ENCODE measurements at regions not wholly inside any gene's neighbourhood (a gene's known extent, or its start where the extent isn't known, plus 50 kb on each side); places are given as distances from the start of the nearest gene placed in this dataset.
"Not testable (repeated sequence)": the region's sequence is repeated elsewhere in the genome, so short reads cannot be mapped to it uniquely, and the experiment has no call there.

GRCh38 chr20:53891306-53891894, 179.0 kb downstream of the BCAS1 start:
- no peak for DNase-seq (ENCODE audit: low spot score)

- DNase-seq (ENCODE audit: low spot score) = no peak
Observed at GRCh38 chr20:53890443-53891305, 179.7 kb downstream of the BCAS1 start.

DNA sequence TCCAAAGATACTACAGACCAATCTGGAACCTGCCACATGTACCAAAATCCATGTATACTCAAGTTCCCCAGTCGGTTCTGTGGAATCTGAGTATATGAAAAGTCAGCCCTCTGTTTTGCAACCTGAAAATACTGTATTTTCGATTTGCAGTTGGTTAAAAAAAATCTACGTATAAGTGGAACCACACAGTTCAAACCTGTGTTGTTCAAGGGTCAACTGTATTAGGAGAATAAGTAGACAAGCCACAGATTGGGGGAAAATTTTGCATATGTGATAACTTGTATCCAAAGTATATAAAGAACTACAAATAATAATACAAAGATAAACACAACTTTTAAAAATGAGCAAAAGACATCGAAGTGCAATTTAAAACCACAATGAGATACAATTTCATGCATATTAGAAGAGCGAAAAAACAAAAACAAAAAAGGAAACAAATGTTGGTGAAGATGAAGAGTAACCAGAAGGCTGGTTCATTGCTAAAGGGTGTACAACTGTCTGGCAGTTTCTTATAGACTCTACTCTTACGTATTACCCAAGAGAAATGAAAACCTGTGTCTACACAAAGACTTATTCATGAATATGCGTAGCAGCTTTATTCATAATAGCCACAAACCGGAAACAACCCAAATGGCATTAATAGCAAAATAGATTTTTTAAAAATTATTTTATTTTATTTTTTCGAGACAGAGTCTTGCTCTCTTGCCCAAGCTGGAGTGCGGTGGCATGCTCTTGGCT, 180.8 kb downstream of the BCAS1 start:
- no peak for DNase-seq (ENCODE audit: low spot score)

DNA sequence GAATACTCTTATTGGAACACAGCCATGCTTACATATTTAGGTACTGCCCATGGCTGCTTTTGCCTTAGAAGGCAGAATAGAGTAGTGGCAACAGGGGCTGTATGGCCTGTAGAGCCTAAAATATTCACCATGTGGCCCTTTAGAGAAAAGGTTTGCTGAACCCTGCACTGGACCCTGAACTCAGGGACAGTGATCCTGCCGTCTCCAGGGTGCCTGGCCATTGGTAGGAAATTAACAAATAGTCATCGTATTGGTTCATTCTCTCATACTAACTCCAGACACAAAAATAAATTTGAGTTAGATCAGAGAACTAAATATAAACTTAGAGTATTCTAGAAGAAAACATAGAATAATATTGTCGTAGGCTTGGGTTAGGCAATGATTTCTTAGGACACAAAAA, 181.4 kb downstream of the BCAS1 start:
- DNase-seq (ENCODE audit: low spot score) = no peak

GRCh38 chr20:53888510-53888909, 181.9 kb downstream of the BCAS1 start:
- no peak for DNase-seq (ENCODE audit: low spot score)

GRCh38 chr20:53887973-53888372, 182.4 kb downstream of the BCAS1 start:
- no peak for DNase-seq (ENCODE audit: low spot score)

DNA sequence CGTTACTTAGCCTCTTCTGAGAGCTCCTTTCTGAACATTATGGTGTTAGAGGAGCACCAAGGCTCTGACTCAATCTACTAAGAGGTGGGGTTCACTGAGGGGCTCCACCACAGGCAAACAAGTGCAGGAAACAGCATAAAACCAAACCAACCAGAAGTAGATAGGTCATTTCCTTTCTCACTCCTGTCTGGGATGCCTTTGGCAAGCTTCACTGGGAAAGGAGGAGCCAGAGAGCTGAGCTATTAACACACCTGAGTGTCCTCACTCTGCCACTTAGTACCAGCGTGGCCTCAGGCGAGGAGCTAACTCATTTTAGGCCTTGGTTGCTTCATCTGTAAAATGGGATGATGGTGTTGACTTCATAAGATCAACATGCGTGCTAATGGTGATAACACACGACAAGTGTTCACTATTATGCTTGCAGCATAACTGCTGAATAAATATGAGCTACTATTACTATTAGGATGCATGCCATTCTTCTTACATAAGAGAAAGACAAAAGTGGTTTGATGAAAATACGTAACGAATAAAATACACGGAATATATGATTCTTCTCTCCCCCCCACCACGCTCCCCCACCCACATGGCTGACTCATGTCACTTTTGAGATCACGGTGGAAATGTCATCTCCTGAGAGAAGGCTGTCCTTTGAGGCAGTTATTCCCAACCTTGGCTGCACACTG, 185.4 kb downstream of the BCAS1 start:
- DNase-seq (ENCODE audit: low spot score) = no peak

- DNase-seq (ENCODE audit: low spot score) = no peak
Observed at GRCh38 chr20:53883098-53883911, 187.1 kb downstream of the BCAS1 start.

- DNase-seq (ENCODE audit: low spot score) = not testable (repeated sequence)
Observed at GRCh38 chr20:53882438-53882986, 187.9 kb downstream of the BCAS1 start.

DNA sequence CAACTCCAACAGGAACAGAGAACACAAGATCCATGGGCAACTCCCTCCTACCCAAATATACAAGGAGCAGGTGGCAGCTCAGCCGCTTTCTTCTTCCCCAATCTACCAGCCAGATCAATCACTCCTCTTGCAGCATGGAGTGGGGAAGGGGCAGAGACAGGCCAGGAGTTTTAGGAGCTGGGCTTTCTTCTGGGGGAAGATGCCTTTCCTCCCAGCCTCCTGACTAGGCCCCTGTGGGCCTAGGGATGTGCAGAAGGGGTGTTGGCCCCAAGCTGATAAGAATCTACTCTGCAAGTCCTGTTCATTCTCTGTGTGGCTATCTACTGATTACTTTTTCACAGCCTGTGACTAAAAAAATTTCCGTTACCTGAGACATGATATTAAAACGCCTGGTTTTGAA, 189.0 kb downstream of the BCAS1 start:
- DNase-seq (ENCODE audit: low spot score) = no peak

DNA sequence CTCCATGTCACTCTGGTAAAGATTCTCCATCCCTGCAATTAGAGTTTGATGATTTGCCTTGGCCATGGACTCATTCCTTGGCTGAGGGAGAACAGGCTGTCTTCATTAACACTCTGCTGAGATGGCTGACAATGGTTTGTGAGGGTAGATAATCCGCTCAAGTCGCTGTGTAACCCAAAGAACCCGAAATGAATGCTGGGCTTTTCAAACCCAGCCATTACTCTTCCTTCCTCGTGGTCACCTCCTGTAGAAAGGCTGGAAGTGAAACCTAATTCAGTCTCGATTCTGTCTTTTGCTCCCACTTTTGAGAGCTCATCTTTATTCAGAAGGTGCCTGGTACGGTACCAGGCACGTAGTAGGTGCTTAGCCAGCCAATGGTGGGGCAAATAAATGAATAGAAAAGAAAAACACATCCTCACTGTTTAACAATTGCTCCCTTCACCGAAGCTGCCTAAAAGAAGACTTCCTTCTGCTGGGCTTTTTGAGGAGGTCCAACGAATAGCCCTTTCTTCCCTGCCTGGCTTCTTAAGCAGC, 190.2 kb downstream of the BCAS1 start:
- no peak for DNase-seq (ENCODE audit: low spot score)

DNA sequence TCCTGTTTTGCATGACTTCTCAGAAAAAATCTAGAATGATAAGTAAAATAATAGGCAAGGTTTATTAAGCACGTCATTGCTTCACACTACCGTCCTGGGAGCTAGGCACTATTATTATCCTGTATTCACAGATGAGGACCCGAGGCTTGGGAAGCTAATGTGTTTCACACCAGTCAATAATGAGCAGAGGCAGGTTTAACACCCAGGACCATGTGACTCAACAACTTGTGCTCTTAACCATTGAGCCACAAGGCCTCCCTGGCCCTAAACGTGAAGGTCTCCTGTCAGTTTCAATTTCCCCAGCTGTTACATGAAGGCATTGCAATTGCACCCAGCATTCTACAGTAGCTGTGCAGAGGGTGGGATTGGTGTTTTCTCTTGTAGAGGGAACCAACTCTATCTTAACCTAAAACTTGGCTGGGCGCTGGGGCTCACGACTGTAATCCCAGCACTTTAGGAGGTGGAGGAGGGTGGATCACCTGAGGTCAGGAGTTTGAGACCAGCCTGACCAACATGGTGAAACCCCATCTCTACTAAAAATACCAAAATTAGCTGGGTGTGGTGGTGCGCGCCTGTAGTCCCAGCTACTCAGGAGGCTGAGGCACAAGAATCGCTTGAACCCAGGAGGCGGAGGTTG, 191.2 kb downstream of the BCAS1 start:
- DNase-seq (ENCODE audit: low spot score) = no peak

DNA sequence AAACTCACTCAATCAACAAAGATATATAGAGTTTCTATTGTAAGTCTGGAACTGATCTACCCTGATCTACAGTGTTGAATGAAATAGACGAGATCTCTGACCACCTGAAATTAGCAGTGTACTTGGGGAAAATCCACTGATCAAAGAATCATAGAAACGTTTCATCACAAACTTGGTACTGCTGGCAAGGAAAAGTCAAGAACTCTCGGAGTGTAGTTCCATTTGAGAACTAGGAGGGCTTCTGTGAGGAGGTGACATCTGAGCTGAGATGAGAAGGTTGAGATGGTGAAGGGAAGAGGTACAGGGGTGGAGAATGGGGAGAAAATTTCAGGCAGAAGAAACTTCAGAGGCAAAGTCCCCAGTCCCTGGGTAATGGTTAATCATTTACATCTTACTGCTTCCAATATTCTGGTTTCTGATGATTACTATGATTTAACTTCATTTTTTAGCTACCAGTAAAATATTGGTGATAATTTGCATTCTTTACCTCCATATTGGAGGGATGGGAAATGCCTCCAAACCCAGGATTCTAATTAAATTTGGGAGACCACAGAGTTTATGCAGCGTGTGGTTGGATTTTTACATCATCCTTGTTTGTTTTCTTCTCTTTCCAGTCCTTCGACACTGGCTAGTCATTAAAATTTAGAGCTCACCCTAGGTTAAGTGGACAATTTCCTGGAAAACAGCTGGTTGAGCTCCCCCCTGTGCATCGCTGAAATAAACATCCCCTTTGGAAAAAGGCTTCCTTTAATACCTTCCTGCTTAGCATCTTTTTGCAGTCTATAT, 191.9 kb downstream of the BCAS1 start:
- no peak for DNase-seq (ENCODE audit: low spot score)

DNA sequence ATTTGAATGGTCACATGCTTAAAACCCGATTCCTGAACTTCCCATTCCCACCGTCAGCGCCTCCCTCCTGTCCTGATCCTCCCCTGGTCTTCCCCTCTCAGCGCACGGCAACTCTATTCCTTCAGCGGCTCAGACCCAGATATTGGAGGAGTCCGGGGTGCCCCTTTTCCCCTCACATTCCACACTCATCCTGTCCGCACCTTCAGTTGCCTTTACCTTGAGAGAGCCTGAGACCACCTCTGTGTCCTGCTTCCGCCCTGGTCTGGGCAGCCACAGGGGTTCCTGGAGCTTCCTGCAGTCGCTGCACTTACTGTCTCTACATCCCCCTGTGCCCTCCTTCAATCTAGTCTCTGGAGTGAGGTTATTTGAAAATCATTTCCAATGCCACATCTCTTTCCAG, 193.4 kb downstream of the BCAS1 start:
- DNase-seq (ENCODE audit: low spot score) = no peak

GRCh38 chr20:53876470-53876869, 193.9 kb downstream of the BCAS1 start:
- no peak for DNase-seq (ENCODE audit: low spot score)

GRCh38 chr20:53875452-53875851, 194.9 kb downstream of the BCAS1 start:
- DNase-seq (ENCODE audit: low spot score) = no peak

GRCh38 chr20:53874706-53875105, 195.7 kb downstream of the BCAS1 start:
- DNase-seq (ENCODE audit: low spot score) = no peak

DNA sequence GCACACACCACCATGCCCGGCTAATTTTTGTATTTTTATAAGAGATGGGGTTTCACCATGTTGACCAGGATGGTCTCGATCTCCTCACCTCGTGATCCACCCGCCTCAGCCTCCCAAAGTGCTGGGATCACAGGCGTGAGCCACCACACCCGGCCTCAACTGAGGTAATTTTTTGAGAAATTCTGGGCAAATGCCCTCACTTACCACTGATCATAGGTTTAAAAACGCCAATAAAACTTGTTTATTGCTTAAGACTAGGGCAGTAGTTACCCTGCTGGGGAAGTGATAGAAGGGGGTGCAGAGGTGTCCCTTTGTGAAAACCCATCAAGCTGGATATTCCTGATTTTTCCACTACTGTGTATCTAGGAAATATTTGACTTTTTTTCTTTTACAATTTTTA, 196.3 kb downstream of the BCAS1 start:
- no peak for DNase-seq (ENCODE audit: low spot score)

DNA sequence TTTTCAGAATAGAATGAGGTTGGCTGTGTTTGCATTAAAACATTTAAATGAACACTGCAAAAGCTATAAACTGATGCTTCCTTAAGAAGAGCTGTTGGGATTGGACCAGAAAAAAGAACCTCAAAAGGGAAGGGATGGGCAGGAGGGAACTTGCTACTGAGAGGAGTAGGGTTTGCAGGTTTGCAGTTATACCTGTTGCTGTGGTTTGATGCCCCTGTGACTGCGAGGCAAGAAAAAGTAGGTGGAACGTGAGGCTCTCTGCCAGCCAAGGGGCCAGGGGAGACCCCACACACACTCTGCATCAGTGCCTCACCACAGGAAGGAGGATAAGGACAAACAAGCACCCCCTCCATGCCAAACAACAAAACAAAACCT, 197.2 kb downstream of the BCAS1 start:
- DNase-seq (ENCODE audit: low spot score) = no peak
